ENCODE measurements at regions not wholly inside any gene's neighbourhood (a gene's known extent, or its start where the extent isn't known, plus 50 kb on each side); places are given as distances from the start of the nearest gene placed in this dataset.

- Histone ChIP-seq H3K4me1 (ENCODE audit: control insufficient read depth, insufficient read depth, low read length) (no peaks in the 10 kb centered on the region), H3K36me3 (ENCODE audit: control insufficient read depth, insufficient read depth, low read length) (no peaks in the 10 kb centered on the region), H3K9me3 (ENCODE audit: control insufficient read depth, low read length) (no peaks in the 10 kb centered on the region), H3K4me3 (ENCODE audit: low read length) (no peak overlapping the region), H3K9ac (ENCODE audit: extremely low read depth, low read length, poor library complexity, severe bottlenecking) (no peak overlapping the region), H3K27me3 (ENCODE audit: control insufficient read depth, insufficient read depth, low read length, poor library complexity, severe bottlenecking) (no peaks in the 10 kb centered on the region), H3K27ac (ENCODE audit: low read depth, low read length) (no peak overlapping the region)
- TF ChIP-seq CTCF (conservative IDR thresholded peaks at IDR 0.05): no peak
- WGBS, 2 experiments (ENCODE audit: insufficient coverage in 1 of 2, insufficient read length in 1 of 2): 74 to 100% methylated on average over 1 of the region's 1 CpG
- Mint-ChIP-seq H3K9me3 (peaks cover 14% of the 10 kb centered on the region), H3K4me1 (peaks cover 6% of the 10 kb centered on the region), H3K27me3 (ENCODE audit: insufficient read depth) (no peaks in the 10 kb centered on the region), H3K4me3 (no peak overlapping the region), H3K36me3 (ENCODE audit: low read depth) (peaks cover 2% of the 10 kb centered on the region), H3K27ac (no peak overlapping the region)
- DNase-seq: no peak
Observed at GRCh38 chr3:3675801-3676200, 123.4 kb upstream of the LRRN1 start.

GRCh38 chr3:3675186-3675585, 124.0 kb upstream of the LRRN1 start:
- no peak overlapping the region for H3K4me3 Mint-ChIP-seq
- Histone ChIP-seq H3K4me3 (ENCODE audit: low read length) (no peak overlapping the region), H3K36me3 (ENCODE audit: control insufficient read depth, insufficient read depth, low read length) (no peaks in the 10 kb centered on the region), H3K9me3 (ENCODE audit: control insufficient read depth, low read length) (peaks cover under 1% of the 10 kb centered on the region), H3K27ac (ENCODE audit: low read depth, low read length) (no peak overlapping the region), H3K9ac (ENCODE audit: extremely low read depth, low read length, poor library complexity, severe bottlenecking) (no peak overlapping the region), H3K4me1 (ENCODE audit: control insufficient read depth, insufficient read depth, low read length) (no peaks in the 10 kb centered on the region), H3K27me3 (ENCODE audit: control insufficient read depth, insufficient read depth, low read length, poor library complexity, severe bottlenecking) (no peaks in the 10 kb centered on the region)
- peaks cover 14% of the 10 kb centered on the region for H3K9me3 Mint-ChIP-seq
- no peak overlapping the region for H3K27ac Mint-ChIP-seq
- TF ChIP-seq CTCF (conservative IDR thresholded peaks at IDR 0.05): no peak
- peaks cover 2% of the 10 kb centered on the region for H3K27me3 Mint-ChIP-seq (ENCODE audit: insufficient read depth)
- peaks cover 6% of the 10 kb centered on the region for H3K4me1 Mint-ChIP-seq
- DNase-seq: no peak
- peaks cover 2% of the 10 kb centered on the region for H3K36me3 Mint-ChIP-seq (ENCODE audit: low read depth)

GRCh38 chr3:3666664-3667063, 132.6 kb upstream of the LRRN1 start:
- H3K27me3 ChIP-seq (ENCODE audit: control insufficient read depth, insufficient read depth, low read length, poor library complexity, severe bottlenecking): no peaks in the 10 kb centered on the region
- H3K4me1 ChIP-seq (ENCODE audit: control insufficient read depth, insufficient read depth, low read length): no peaks in the 10 kb centered on the region
- peaks cover 9% of the 10 kb centered on the region for H3K9me3 Mint-ChIP-seq
- no peaks in the 10 kb centered on the region for H3K36me3 ChIP-seq (ENCODE audit: control insufficient read depth, insufficient read depth, low read length)
- peaks cover 12% of the 10 kb centered on the region for H3K9me3 ChIP-seq (ENCODE audit: control insufficient read depth, low read length)
- peaks cover 6% of the 10 kb centered on the region for H3K4me1 Mint-ChIP-seq
- H3K4me3 Mint-ChIP-seq: no peak overlapping the region
- 92 to 97% methylated on average over 2 of the region's 3 CpGs for WGBS, 2 experiments (ENCODE audit: insufficient coverage in 1 of 2, insufficient read length in 1 of 2)
- DNase-seq: no peak
- no peak overlapping the region for H3K9ac ChIP-seq (ENCODE audit: extremely low read depth, low read length, poor library complexity, severe bottlenecking)
- H3K36me3 Mint-ChIP-seq (ENCODE audit: low read depth): no peaks in the 10 kb centered on the region
- H3K27ac Mint-ChIP-seq: peak overlapping the region; percentile 6
- no peak for TF ChIP-seq CTCF (conservative IDR thresholded peaks at IDR 0.05)
- H3K27me3 Mint-ChIP-seq (ENCODE audit: insufficient read depth): peaks cover 28% of the 10 kb centered on the region
- no peak overlapping the region for H3K27ac ChIP-seq (ENCODE audit: low read depth, low read length)
- H3K4me3 ChIP-seq (ENCODE audit: low read length): no peak overlapping the region
